ENCODE measurements at regions not wholly inside any gene's neighbourhood (a gene's known extent, or its start where the extent isn't known, plus 50 kb on each side); places are given as distances from the start of the nearest gene placed in this dataset.
"Not testable (repeated sequence)": the region's sequence is repeated elsewhere in the genome, so short reads cannot be mapped to it uniquely, and the experiment has no call there.

DNA sequence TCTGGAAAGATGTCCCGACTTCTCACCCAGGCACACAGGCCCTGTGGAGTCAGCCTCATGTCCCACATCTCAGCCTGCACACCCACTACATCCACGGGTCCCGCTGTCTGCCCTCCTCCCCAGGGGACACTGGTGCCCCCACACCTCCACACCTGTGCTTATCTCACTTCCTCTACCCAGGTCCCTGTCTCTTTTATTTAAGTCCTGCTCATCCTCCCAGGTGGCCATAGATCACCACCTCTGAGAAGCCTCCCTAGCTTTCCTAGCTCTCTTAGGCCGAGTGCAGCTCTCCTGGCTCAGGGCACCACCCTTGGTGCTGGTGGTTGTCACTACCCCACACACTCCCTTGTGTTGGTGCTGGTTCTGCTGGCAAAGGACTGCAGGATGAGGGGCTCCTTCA is 143.6 kb upstream of the PITX1 start:
- DNase-seq, result no peak

DNA sequence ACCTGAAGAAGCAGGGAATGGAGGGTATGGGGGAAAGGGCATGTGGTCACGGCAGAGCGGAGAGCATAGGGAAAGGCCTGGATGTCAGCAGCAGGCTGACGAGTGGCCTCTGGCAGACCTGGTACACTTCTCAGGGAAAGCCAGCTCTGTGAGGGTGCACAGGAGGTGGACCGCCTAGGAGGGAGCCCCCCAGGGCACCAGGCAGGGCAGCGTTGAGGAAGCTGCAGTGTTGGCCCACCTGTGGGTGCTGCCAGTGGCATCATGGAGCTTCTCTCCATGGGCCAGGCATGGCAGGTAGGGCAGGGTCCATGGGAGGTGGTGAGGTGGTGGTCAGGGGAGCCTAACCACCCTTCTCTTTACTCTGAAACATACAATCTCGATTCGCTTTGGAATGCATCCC is 143.0 kb upstream of the PITX1 start:
- DNase-seq, result no peak

DNA sequence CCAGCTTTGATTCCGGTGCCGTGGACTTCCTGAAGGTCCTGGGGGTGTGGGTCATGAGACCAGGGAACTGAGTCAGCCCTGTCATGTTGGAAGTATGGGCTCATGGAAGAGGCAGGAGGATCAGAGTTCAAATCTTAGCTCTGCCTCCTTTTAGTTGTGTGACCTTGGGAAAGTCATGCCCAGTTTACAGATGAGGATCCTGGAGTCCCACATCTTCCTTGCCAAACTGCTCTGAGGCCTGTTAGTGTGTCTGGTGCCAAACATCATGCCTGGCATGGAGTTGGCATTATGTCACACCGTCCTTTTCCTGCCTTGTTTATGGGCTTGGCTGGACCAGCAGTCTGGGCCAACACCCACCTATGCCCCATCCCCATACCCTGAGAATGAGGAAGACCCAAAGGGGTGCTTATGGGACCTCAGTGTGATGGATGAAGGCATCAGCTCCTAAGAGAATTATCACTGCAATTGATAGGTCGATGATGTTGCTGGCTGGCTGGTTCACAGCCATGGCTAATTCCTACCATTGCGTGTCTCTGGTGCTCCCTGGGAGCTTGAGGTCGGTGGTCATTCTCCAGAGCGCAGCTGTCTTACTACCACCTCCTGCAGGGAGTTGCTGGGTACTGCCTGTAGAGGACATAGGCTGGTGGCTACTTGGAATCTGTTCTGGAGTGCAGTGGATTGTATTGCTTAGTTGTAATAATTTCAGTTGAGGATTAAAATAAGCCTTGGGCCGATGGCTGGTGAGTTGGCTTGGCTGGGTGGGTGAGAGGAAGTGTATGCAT is 140.5 kb upstream of the PITX1 start:
- no peak for DNase-seq

GRCh38 chr5:135173662-135174290 is 139.7 kb upstream of the PITX1 start:
- DNase-seq, result no peak

GRCh38 chr5:135172718-135173117 is 138.7 kb upstream of the PITX1 start:
- no peak for DNase-seq

GRCh38 chr5:135171336-135171735 is 137.3 kb upstream of the PITX1 start:
- DNase-seq, result peak; percentile 21

DNA sequence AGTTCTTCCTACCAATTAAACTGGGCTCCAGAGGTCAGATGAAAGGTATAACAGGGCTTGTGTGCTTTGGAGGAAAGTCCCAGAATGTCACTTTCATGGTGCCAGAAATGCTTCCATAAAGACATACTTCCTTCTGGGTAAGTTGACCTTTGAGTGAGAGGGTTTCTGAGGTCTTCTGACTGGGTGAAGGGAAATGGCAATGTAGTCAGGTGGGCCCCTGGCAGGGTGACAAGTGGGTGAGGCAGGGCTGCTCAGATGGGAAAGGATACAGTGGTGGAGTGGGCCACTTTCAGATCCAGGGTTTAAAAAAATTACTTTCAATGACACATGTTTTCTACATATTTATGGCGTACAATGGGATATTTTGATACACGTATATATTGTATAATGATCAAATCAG is 136.5 kb upstream of the PITX1 start:
- peak; percentile 32 for DNase-seq

GRCh38 chr5:135169753-135170152 is 135.7 kb upstream of the PITX1 start:
- DNase-seq, result no peak

DNA sequence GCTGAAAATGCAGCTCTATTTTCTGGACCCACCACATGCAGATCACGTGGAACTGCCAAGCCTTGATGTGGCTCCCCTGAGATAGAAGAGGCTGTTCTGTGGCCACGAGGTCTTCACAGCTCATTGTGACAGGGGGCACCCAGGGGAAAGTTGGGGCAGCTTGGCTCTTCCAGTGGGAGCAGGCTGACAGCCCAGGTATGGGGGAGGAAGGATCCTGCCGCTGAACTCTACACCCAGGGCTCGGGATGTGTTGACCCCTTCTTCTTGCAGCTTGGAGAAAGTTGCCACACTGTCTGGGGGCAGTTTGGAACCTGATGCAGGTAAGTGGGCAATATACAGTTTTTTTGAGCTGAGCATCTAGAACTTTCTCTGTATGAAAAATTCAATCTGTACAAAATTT is 133.6 kb upstream of the PITX1 start:
- no peak for DNase-seq

DNA sequence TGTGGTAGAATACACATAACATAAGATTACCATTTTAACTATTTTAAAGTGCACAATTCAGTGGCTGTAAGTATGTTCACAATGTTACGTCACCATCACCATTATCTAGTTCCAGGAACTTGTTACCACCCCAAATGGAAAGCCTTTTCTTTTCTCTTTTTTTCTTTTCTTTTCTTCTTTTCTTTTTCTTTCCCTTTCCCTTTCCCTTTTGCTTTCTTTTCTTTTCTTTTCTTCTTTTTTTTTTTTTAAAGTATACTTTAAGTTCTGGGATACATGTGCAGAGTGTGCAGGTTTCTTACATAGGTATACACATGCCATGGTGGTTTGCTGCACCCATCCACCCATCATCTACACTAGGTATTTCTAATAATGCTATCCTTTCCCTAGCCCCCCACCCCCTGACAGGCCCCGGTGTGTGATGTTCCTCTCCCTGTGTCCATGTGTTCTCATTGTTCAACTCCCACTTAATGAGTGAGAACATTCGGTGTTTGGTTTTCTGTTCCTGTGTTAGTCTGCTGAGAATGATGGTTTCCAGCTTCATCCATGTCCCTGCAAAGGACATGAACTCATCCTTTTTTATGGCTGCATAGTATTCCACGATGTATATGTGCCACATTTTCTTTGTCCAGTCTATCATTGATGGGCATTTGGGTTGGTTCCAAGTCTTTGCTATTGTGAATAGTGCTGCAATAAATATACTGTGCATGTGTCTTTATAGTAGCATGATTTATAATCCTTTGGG is 131.0 kb upstream of the PITX1 start:
- not testable (repeated sequence) for DNase-seq

DNA sequence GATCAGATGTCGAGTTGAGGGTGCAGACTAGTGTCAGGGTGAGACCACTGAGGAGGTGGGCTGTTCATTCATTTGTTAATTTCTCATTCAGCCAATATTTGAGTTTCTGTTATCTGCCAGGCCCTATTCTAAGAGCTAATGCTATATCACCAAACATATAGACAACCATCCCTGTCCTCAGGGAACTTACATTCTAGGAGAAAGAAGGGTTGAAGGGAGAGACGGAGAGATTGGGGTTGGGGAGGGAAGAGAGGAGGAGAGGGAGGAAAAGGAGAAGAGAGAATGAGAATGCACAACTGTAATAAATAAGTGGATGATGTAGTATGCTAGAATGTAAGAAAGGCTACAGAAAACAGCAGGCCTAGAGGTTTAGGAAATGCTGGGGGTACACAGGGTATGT is 129.9 kb upstream of the PITX1 start:
- DNase-seq, result no peak

DNA sequence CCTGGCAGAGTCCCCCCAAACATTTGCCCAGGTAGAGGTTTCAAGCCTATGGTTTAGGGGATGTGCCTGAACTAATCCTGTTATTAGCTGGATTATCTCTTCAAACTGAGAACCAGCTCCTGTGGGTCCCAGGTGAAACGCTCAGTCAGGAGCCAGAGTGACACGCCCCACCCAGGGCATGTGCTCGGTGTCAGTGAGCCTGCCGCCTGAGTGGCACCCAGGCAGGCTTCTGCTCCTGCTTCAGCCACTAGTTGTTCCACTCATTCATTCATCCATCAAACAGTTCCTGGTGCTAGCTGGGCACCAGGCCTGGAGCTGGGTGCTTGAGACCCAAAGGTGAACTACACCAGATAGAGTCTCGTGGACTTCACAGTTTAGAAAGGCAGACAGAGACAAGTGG is 129.4 kb upstream of the PITX1 start:
- no peak for DNase-seq

DNA sequence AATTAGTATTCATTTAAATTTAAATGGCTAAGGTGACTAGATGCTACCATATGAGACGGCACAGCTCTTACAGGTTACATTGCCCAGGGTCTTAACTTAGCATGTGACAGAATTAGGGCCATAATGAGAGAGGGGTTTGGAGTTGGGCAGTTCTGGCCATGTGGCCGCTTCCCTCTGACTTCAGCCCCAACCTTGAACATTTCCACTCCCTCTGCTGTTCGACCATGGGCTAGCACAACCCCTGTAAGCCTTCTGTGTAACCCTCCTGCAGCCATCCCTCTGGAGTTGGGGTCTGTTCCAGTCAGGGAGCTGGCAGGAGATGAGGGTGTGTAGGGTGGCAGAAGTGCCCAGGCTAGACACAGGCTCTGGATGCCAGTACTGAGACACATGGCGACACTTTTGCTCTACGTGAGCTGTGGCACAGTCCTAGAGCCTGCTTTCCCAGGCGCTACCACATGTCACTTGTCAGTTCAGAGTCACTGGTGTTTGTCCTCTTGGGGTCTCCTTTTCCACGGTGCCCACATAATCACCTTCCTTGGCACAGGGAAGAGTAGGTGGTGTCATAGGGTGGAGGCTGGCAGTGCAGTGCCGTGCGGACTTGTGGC is 128.7 kb upstream of the PITX1 start:
- DNase-seq, result no peak

- no peak for DNase-seq
Observed at GRCh38 chr5:135161221-135161620, 127.2 kb upstream of the PITX1 start.

DNA sequence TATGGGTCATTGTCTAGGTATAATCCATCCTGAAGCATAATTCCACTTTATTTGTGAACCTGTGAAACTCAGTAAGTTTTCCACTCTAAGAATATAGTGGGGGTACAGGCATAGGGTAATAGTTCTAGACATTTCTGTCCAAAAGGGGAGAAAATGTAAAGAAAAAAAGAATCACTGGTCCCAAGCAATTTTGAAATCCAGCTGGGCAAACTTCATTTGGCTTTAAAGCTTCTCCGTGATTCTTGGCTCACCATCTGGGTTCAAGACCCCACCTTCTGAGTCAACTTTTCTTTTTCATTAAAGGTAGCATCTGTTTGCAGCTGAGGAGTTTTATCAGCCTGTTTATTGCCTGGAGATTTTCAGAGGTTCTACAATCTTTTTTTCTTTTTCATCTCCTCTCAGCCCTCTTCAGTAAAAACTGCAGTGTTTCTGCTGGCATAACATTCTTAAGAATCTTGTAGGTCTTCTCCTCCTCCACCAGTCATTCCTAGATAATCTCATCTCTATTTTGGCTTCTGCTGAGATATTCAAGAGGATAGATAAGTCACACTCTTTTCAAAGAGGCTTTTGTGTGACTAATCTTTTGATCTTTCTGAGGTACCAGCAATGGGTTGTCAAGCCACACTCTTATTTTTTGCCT is 126.1 kb upstream of the PITX1 start:
- DNase-seq, result no peak

DNA sequence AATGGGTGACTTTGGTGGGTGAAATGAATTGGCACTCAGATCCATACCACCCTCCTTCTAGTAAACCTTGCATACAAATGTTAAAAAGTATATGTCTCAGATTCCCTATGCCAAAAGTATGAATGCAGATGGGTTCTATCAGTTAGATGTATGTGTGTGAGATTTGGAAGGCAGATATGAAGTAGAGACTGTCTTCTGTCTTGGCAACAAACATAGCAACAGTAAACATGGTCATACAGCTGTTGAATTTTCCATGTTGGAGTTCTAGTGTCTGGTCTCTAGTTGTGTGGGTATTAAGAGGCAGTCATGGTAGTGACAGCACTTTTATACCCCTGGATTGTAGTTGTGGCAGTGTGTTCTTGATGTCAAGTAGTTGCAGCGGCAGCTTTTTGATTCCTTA is 125.6 kb upstream of the PITX1 start:
- DNase-seq, result no peak

DNA sequence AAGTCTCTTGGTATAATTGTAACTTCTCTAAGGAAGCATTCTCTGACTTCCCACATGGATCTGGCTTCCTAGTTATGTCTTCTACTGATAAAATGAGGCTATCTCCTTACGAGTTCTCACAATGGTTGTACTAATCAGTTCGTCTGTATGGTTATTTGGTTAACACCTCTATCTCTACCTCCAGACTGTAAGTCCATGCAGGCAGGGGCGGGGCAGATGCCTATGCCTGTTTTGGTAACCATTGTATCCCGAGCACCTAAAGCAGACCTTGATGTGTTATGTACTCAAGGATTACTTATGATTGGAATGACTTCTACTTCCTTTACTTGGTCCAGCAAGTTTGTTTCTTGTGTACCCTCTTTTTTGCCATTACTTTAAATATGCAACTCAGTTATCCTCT is 125.0 kb upstream of the PITX1 start:
- DNase-seq, result no peak

- DNase-seq, result no peak
Observed at GRCh38 chr5:135158314-135158697, 124.3 kb upstream of the PITX1 start.

DNA sequence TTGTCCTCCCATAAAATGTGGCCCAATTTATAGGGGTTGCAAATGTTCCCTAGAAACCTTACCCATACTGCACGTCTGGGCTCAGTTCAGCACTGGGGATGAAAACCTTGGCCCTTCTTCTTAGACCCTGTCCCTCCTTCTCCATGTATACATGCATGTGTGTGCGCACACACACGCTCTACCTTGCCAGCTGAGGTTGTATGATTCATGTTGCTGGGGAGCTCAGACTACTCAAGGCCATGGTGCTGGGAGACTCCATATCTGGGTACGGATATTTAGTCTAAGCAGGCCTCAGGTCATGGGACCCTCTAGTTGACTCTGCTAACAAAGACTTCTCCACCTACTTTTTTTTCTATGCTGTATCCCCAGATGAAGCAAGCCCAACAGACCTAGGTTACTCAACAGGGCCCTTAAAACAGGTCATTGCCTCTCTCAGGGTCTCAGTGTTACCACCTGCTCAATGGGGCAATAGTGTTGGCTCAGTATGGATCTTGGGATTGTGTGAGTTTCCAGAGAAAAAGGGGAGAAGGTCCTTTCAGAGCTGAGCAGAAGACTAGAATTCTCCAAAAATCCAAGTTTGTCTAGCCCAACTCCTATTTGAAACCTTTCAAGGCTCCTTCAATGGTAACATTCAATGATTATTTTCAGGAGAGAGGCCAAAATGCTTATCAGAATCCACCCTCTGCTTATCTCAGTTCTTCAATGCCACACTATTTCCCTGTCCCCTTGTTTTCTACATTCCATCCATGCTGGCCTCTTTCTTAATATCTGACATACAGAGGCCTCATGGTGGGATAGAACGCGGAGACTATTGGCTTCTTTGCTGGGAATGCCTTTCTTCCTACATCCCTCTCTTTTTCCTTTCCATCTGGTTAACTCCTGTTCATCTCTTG is 123.6 kb upstream of the PITX1 start:
- no peak for DNase-seq

DNA sequence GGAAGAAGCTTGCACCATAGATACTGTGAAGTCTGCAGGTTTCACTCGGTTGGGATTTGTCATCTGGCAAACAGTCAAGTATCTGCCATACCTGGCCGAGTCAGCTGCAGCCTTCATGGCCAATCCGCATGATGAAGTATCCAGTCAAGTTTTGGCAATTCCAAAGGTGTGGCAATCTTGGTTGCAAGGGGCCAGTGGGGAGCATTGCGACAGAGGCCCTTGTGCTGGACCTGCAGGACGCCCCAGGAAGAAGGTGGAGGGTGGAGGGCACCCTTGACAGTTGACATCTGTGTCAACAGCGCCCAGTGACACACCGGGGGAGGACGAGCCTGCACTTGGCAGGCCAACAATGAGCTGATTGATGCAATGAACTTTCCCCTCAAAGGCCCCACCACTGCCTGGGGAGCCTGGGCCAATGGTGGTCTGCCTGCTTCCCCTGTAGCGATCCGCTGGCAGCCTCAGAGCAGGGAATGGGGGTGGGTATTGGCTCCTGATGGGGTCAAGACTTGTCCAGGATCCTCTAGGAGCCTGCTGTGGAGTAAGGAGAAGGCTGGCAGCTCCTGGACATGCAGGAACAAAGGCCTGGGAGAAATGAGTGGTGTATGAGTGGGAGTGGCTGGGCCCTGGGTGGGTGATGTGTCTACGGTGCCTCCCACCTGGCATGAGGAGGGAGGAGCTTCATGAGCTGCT is 122.8 kb upstream of the PITX1 start:
- DNase-seq, result no peak

- DNase-seq, result no peak
Observed at GRCh38 chr5:135156337-135156714, 122.3 kb upstream of the PITX1 start.

All from suppressor macrophage treated with lipopolysaccharide for 4 hours (primary cell).